Central memory CD4-positive, alpha-beta T cell (primary cell): ENCODE measurements at regions not wholly inside any gene's neighbourhood (a gene's known extent, or its start where the extent isn't known, plus 50 kb on each side); places are given as distances from the start of the nearest gene placed in this dataset.

Experiments used
- DNase-seq: peaks from one replicate; pipeline ENCODE4 v3.0.0; 2022

GRCh38 chr6:104019075-104019753 is 840.5 kb downstream of the HACE1 start:
- DNase-seq: no peak

GRCh38 chr6:104017410-104018381 is 842.0 kb downstream of the HACE1 start:
- DNase-seq: no peak

- DNase-seq: no peak
These were observed 845.4 kb downstream of the HACE1 start for GRCh38 chr6:104014163-104014959.

- DNase-seq: no peak
These were observed 846.3 kb downstream of the HACE1 start for GRCh38 chr6:104013312-104013971.

GRCh38 chr6:104010897-104011296 is 848.8 kb downstream of the HACE1 start:
- DNase-seq: no peak

GRCh38 chr6:104003803-104004516 is 855.8 kb downstream of the HACE1 start:
- DNase-seq: no peak

GRCh38 chr6:103995571-103995970 is 864.1 kb downstream of the HACE1 start:
- no peak for DNase-seq

GRCh38 chr6:103983860-103984259 is 875.9 kb downstream of the HACE1 start:
- DNase-seq: no peak

GRCh38 chr6:103983011-103983410 is 876.7 kb downstream of the HACE1 start:
- no peak for DNase-seq

GRCh38 chr6:103982574-103982973 is 877.1 kb downstream of the HACE1 start:
- DNase-seq: no peak

GRCh38 chr6:103979308-103979707 is 880.4 kb downstream of the HACE1 start:
- DNase-seq: no peak

GRCh38 chr6:103937389-103937788 is 922.3 kb downstream of the HACE1 start:
- no peak for DNase-seq

GRCh38 chr6:103925317-103925716 is 934.4 kb downstream of the HACE1 start:
- DNase-seq: no peak

GRCh38 chr6:103910018-103910417 is 949.7 kb downstream of the HACE1 start:
- DNase-seq: no peak

- DNase-seq: no peak
These were observed 950.8 kb downstream of the HACE1 start for GRCh38 chr6:103908898-103909297.

- DNase-seq: no peak
These were observed 964.6 kb downstream of the HACE1 start for GRCh38 chr6:103895136-103895535.

- DNase-seq: no peak
These were observed 966.6 kb downstream of the HACE1 start for GRCh38 chr6:103893141-103893581.

GRCh38 chr6:103886951-103887350 is 972.8 kb downstream of the HACE1 start:
- DNase-seq: no peak

- DNase-seq: no peak
These were observed 974.3 kb downstream of the HACE1 start for GRCh38 chr6:103885446-103885845.

- DNase-seq: no peak
These were observed 979.9 kb downstream of the HACE1 start for GRCh38 chr6:103879800-103880199.

- DNase-seq: no peak
These were observed 984.5 kb downstream of the HACE1 start for GRCh38 chr6:103875221-103875620.

GRCh38 chr6:103874575-103874974 is 985.1 kb downstream of the HACE1 start:
- no peak for DNase-seq
